ENCODE measurements at regions not wholly inside any gene's neighbourhood (a gene's known extent, or its start where the extent isn't known, plus 50 kb on each side); places are given as distances from the start of the nearest gene placed in this dataset.

- H3K36me3 ChIP-seq (replicated peaks) = no peaks in the 10 kb centered on the region
- H3K27me3 ChIP-seq (replicated peaks) = no peaks in the 10 kb centered on the region
- in situ Hi-C loops (cut with HindIII; ENCODE audit: low pct_ligation_motif_present, low sequenced_read_pairs) = no loop called here
- peak; percentile 63 for DNase-seq
- no peak overlapping the region for H3K4me3 ChIP-seq (ENCODE audit: low read depth, low read length)
- H3K27ac ChIP-seq = peak overlapping the region; percentile 71
- TF ChIP-seq CTCF (IDR thresholded peaks at IDR 0.05; ENCODE audit: low read depth, low read length, missing control alignments) = peak; percentile 39
These were observed 104.6 kb upstream of the ANO3 start for GRCh38 chr11:26227301-26227746.

- in situ Hi-C loops (cut with HindIII; ENCODE audit: low pct_ligation_motif_present, low sequenced_read_pairs) = no loop called here
- TF ChIP-seq CTCF (IDR thresholded peaks at IDR 0.05; ENCODE audit: low read depth, low read length, missing control alignments) = no peak
- no peak for DNase-seq
- no peaks in the 10 kb centered on the region for H3K36me3 ChIP-seq (replicated peaks)
- no peak overlapping the region for H3K4me3 ChIP-seq (ENCODE audit: low read depth, low read length)
- H3K27ac ChIP-seq = peak overlapping the region; percentile 71
- H3K27me3 ChIP-seq (replicated peaks) = no peaks in the 10 kb centered on the region
These were observed 103.9 kb upstream of the ANO3 start for GRCh38 chr11:26227883-26228502.

GRCh38 chr11:26228778-26229177, 103.2 kb upstream of the ANO3 start:
- peak overlapping the region; percentile 71 for H3K27ac ChIP-seq

GRCh38 chr11:26229257-26229656, 102.7 kb upstream of the ANO3 start:
- in situ Hi-C loops (cut with HindIII; ENCODE audit: low pct_ligation_motif_present, low sequenced_read_pairs) = no loop called here
- Histone ChIP-seq H3K4me3 (ENCODE audit: low read depth, low read length) (no peak overlapping the region), H3K27me3 (replicated peaks) (no peaks in the 10 kb centered on the region), H3K36me3 (replicated peaks) (no peaks in the 10 kb centered on the region), H3K27ac (peak overlapping the region; percentile 71)
- no peak for TF ChIP-seq CTCF (IDR thresholded peaks at IDR 0.05; ENCODE audit: low read depth, low read length, missing control alignments)
- peak; percentile 84 for DNase-seq

More at GRCh38 chr11:26228778-26229177, 103.2 kb upstream of the ANO3 start:
- no peak overlapping the region for H3K4me3 ChIP-seq (ENCODE audit: low read depth, low read length)
- no peaks in the 10 kb centered on the region for H3K27me3 ChIP-seq (replicated peaks)
- TF ChIP-seq CTCF (IDR thresholded peaks at IDR 0.05; ENCODE audit: low read depth, low read length, missing control alignments) = no peak
- peak; percentile 28 for DNase-seq
- no peaks in the 10 kb centered on the region for H3K36me3 ChIP-seq (replicated peaks)
- in situ Hi-C loops (cut with HindIII; ENCODE audit: low pct_ligation_motif_present, low sequenced_read_pairs) = no loop called here

GRCh38 chr11:26229981-26230380, 101.9 kb upstream of the ANO3 start:
- H3K27ac ChIP-seq = peak overlapping the region; percentile 71
- no peak overlapping the region for H3K4me3 ChIP-seq (ENCODE audit: low read depth, low read length)
- in situ Hi-C loops (cut with HindIII; ENCODE audit: low pct_ligation_motif_present, low sequenced_read_pairs) = no loop called here
- no peaks in the 10 kb centered on the region for H3K36me3 ChIP-seq (replicated peaks)
- TF ChIP-seq CTCF (IDR thresholded peaks at IDR 0.05; ENCODE audit: low read depth, low read length, missing control alignments) = no peak
- no peaks in the 10 kb centered on the region for H3K27me3 ChIP-seq (replicated peaks)
- DNase-seq = no peak

GRCh38 chr11:26231252-26231661, 100.7 kb upstream of the ANO3 start:
- H3K27ac ChIP-seq = peak overlapping the region; percentile 67
- peak; percentile 86 for DNase-seq

More at GRCh38 chr11:26231252-26231661, 100.7 kb upstream of the ANO3 start:
- Histone ChIP-seq H3K27me3 (replicated peaks) (no peaks in the 10 kb centered on the region), H3K36me3 (replicated peaks) (no peaks in the 10 kb centered on the region), H3K4me3 (ENCODE audit: low read depth, low read length) (no peak overlapping the region)
- in situ Hi-C loops (cut with HindIII; ENCODE audit: low pct_ligation_motif_present, low sequenced_read_pairs) = no loop called here
- no peak for TF ChIP-seq CTCF (IDR thresholded peaks at IDR 0.05; ENCODE audit: low read depth, low read length, missing control alignments)

Data from brain microvascular endothelial cell (primary cell).